ENCODE measurements at regions not wholly inside any gene's neighbourhood (a gene's known extent, or its start where the extent isn't known, plus 50 kb on each side); places are given as distances from the start of the nearest gene placed in this dataset.
"Not testable (repeated sequence)": the region's sequence is repeated elsewhere in the genome, so short reads cannot be mapped to it uniquely, and the experiment has no call there.

DNA sequence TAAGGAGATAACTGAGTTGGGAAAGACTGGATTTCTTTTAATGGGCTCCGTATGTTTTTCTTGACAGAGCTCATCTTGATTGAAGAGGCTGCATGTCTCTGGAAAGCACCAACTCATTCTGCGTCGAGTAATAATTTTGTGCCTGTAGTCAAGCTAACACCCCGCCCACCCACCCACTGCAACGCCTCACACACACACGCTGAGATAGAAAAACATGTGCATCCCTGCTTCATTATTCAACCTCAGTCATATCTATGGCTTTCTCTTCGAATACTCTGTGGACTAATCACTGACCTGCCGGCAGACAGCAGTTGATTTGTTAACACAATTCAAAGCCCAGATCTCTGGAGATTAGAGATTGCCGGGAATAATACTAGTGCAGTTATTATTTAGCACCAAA is 220.2 kb upstream of the TOM1L1 start:
- H3K27me3 ChIP-seq (ENCODE audit: control insufficient read depth, insufficient read depth, low read length) = no peaks in the 10 kb centered on the region
- 0 out of 2 replicates have a peak, but pooled peaks cover under 1% of the 10 kb centered on the region for H3K9me3 ChIP-seq (ENCODE audit: control insufficient read depth, insufficient read depth, low read depth, low read length)
- no peak overlapping the region for H3K27ac ChIP-seq (ENCODE audit: low read depth, low read length)
- no peak overlapping the region for H3K4me3 ChIP-seq (ENCODE audit: low read depth, low read length)
- no peaks in the 10 kb centered on the region for H3K36me3 ChIP-seq (ENCODE audit: control insufficient read depth, insufficient read depth, low read length)
- H3K9ac ChIP-seq (ENCODE audit: low read length) = no peak overlapping the region
- H3K4me1 ChIP-seq (ENCODE audit: control insufficient read depth, insufficient read depth, low read length) = no peaks in the 10 kb centered on the region

DNA sequence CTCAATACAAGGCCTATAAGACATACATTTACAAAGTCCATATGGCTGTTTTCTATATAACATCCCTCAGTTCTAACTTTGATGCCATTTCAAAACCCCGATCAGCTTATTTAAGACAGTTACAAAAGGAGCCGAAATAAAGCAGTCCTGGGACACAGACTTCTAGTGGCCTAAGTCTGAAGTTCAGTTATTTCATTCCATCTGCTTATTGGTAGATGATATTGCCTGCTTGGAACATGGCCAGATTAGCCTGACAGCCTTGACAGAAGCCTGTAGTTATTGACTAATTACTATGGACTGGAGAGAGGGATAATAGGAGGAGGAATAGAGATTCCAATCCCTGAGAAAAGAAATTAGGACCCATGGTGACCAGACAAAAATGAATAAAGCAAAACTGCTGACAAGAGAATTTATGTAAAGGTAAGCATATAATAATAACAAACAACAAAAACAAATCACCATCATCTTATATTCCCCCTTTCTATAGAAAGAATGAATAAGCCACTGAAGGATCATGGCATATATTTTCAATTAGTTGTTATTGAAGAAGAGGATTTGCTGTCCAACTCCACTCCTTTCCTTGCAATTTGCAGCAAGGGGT is 206.3 kb upstream of the TOM1L1 start:
- H3K27ac ChIP-seq (ENCODE audit: low read depth, low read length) = no peak overlapping the region
- H3K27me3 ChIP-seq (ENCODE audit: control insufficient read depth, insufficient read depth, low read length) = no peaks in the 10 kb centered on the region
- H3K4me3 ChIP-seq (ENCODE audit: low read depth, low read length) = no peak overlapping the region
- H3K36me3 ChIP-seq (ENCODE audit: control insufficient read depth, insufficient read depth, low read length) = no peaks in the 10 kb centered on the region
- H3K9ac ChIP-seq (ENCODE audit: low read length) = no peak overlapping the region
- no peaks in the 10 kb centered on the region for H3K4me1 ChIP-seq (ENCODE audit: control insufficient read depth, insufficient read depth, low read length)
- H3K9me3 ChIP-seq (ENCODE audit: control insufficient read depth, insufficient read depth, low read depth, low read length) = no peaks in the 10 kb centered on the region

DNA sequence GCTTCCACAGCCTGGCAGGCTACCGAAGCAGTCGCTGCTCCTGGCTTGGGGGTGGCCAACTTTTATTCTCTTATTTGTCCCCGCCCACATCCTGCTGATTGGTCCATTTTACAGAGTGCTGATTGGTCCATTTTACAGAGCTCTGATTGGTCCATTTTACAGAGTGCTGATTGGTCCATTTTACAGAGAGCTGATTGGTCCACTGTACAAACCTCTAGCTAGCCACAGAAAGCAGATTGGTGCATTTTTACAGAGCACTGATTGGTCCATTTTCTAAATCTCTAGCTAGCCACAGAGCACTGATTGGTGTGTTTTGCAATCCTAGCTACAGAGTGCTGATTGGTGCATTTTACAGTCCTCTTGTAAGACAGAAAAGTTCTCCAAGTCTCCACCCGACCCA is 187.9 kb upstream of the TOM1L1 start:
- not testable (repeated sequence) for H3K9me3 ChIP-seq (ENCODE audit: control insufficient read depth, insufficient read depth, low read depth, low read length); H3K4me1 ChIP-seq (ENCODE audit: control insufficient read depth, insufficient read depth, low read length); H3K27me3 ChIP-seq (ENCODE audit: control insufficient read depth, insufficient read depth, low read length); H3K36me3 ChIP-seq (ENCODE audit: control insufficient read depth, insufficient read depth, low read length); H3K9ac ChIP-seq (ENCODE audit: low read length); H3K4me3 ChIP-seq (ENCODE audit: low read depth, low read length); H3K27ac ChIP-seq (ENCODE audit: low read depth, low read length)

- Histone ChIP-seq H3K36me3 (ENCODE audit: control insufficient read depth, insufficient read depth, low read length) (no peaks in the 10 kb centered on the region), H3K4me1 (ENCODE audit: control insufficient read depth, insufficient read depth, low read length) (no peaks in the 10 kb centered on the region), H3K4me3 (ENCODE audit: low read depth, low read length) (no peak overlapping the region), H3K9me3 (ENCODE audit: control insufficient read depth, insufficient read depth, low read depth, low read length) (no peaks in the 10 kb centered on the region), H3K9ac (ENCODE audit: low read length) (no peak overlapping the region), H3K27ac (ENCODE audit: low read depth, low read length) (no peak overlapping the region), H3K27me3 (ENCODE audit: control insufficient read depth, insufficient read depth, low read length) (no peaks in the 10 kb centered on the region)
These were observed 182.4 kb upstream of the TOM1L1 start for GRCh38 chr17:54718286-54718685.

DNA sequence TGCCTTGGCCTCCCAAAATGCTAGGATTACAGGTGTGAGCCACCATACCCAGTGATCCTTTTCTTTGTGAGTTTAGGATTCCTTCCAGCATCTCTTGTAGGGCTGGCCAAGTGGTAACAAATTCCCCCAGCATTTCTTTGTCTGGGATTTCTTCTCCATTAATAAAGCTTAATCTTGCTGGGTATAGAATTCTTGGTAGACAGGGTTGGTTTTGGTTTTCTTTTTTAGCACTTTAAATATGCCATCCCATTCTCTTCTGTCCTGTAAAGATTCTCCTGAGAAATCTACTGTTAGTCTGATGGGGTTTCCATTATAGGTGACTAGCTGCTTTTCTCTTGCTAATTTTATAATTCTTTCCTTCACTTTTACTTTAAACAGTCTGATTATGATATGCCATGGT is 173.0 kb upstream of the TOM1L1 start:
- H3K36me3 ChIP-seq (ENCODE audit: control insufficient read depth, insufficient read depth, low read length) = no peaks in the 10 kb centered on the region
- no peak overlapping the region for H3K4me3 ChIP-seq (ENCODE audit: low read depth, low read length)
- no peak overlapping the region for H3K27ac ChIP-seq (ENCODE audit: low read depth, low read length)
- H3K9ac ChIP-seq (ENCODE audit: low read length) = no peak overlapping the region
- peaks cover 48% of the 10 kb centered on the region for H3K9me3 ChIP-seq (ENCODE audit: control insufficient read depth, insufficient read depth, low read depth, low read length)
- no peaks in the 10 kb centered on the region for H3K4me1 ChIP-seq (ENCODE audit: control insufficient read depth, insufficient read depth, low read length)
- no peaks in the 10 kb centered on the region for H3K27me3 ChIP-seq (ENCODE audit: control insufficient read depth, insufficient read depth, low read length)

DNA sequence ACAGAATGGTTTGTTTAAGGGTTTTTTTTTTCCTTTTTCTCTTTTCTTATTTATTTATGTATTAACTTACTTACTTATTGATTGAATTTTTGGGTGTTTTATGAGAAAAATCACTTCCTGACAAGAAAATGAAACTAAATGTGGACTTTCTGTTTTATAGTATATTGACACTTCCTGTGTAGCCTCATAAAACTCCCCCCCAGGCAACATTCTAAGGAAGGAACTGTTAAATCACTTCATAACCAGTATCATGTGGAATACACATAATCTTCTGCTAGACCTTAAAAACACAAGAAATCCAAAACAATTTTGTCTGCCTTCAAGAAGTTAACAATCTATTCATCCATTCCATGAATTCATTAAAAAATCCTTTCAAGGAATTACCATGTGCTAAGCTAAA is 164.1 kb upstream of the TOM1L1 start:
- peaks cover 12% of the 10 kb centered on the region; the same call in 1 of the 2 replicates for H3K9me3 ChIP-seq (ENCODE audit: control insufficient read depth, insufficient read depth, low read depth, low read length)
- no peak overlapping the region for H3K9ac ChIP-seq (ENCODE audit: low read length)
- H3K27ac ChIP-seq (ENCODE audit: low read depth, low read length) = no peak overlapping the region
- H3K4me1 ChIP-seq (ENCODE audit: control insufficient read depth, insufficient read depth, low read length) = no peaks in the 10 kb centered on the region
- H3K36me3 ChIP-seq (ENCODE audit: control insufficient read depth, insufficient read depth, low read length) = no peaks in the 10 kb centered on the region
- H3K4me3 ChIP-seq (ENCODE audit: low read depth, low read length) = no peak overlapping the region
- no peaks in the 10 kb centered on the region for H3K27me3 ChIP-seq (ENCODE audit: control insufficient read depth, insufficient read depth, low read length)

GRCh38 chr17:54738496-54738895 is 162.2 kb upstream of the TOM1L1 start:
- H3K9me3 ChIP-seq (ENCODE audit: control insufficient read depth, insufficient read depth, low read depth, low read length) = 0 out of 2 replicates have a peak, but pooled peaks cover 4% of the 10 kb centered on the region
- H3K27me3 ChIP-seq (ENCODE audit: control insufficient read depth, insufficient read depth, low read length) = no peaks in the 10 kb centered on the region
- no peaks in the 10 kb centered on the region for H3K36me3 ChIP-seq (ENCODE audit: control insufficient read depth, insufficient read depth, low read length)
- no peak overlapping the region for H3K9ac ChIP-seq (ENCODE audit: low read length)
- no peak overlapping the region for H3K4me3 ChIP-seq (ENCODE audit: low read depth, low read length)
- no peaks in the 10 kb centered on the region for H3K4me1 ChIP-seq (ENCODE audit: control insufficient read depth, insufficient read depth, low read length)
- H3K27ac ChIP-seq (ENCODE audit: low read depth, low read length) = no peak overlapping the region

GRCh38 chr17:54744750-54745149 is 155.9 kb upstream of the TOM1L1 start:
- Histone ChIP-seq H3K36me3 (ENCODE audit: control insufficient read depth, insufficient read depth, low read length) (no peaks in the 10 kb centered on the region; the same call in 1 of the 2 replicates), H3K27me3 (ENCODE audit: control insufficient read depth, insufficient read depth, low read length) (no peaks in the 10 kb centered on the region), H3K9ac (ENCODE audit: low read length) (no peak overlapping the region), H3K27ac (ENCODE audit: low read depth, low read length) (no peak overlapping the region), H3K4me1 (ENCODE audit: control insufficient read depth, insufficient read depth, low read length) (no peaks in the 10 kb centered on the region), H3K9me3 (ENCODE audit: control insufficient read depth, insufficient read depth, low read depth, low read length) (peaks cover 30% of the 10 kb centered on the region), H3K4me3 (ENCODE audit: low read depth, low read length) (no peak overlapping the region)

DNA sequence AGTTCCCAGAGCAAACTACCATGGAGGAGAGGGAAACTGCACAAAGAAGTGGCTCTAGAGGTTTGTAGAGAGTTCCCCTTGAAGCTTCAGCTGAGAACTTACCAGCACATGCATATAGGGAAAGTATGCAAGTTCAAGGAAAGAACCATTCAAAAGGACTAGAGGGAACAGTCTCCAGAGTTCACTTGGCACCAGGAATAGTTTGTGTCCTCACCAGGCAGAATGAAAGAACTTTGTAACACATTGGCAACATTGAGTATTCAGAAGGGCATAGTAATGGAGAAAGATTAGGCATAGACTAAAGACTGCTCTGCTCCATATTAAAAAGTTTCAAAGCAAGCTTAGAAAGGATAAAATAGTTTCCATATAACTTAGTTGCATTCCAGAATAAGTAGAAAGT is 155.4 kb upstream of the TOM1L1 start:
- Histone ChIP-seq H3K9me3 (ENCODE audit: control insufficient read depth, insufficient read depth, low read depth, low read length) (peaks cover 30% of the 10 kb centered on the region), H3K9ac (ENCODE audit: low read length) (no peak overlapping the region), H3K4me1 (ENCODE audit: control insufficient read depth, insufficient read depth, low read length) (no peaks in the 10 kb centered on the region), H3K36me3 (ENCODE audit: control insufficient read depth, insufficient read depth, low read length) (no peaks in the 10 kb centered on the region; the same call in 1 of the 2 replicates), H3K27me3 (ENCODE audit: control insufficient read depth, insufficient read depth, low read length) (no peaks in the 10 kb centered on the region), H3K27ac (ENCODE audit: low read depth, low read length) (no peak overlapping the region), H3K4me3 (ENCODE audit: low read depth, low read length) (no peak overlapping the region)

DNA sequence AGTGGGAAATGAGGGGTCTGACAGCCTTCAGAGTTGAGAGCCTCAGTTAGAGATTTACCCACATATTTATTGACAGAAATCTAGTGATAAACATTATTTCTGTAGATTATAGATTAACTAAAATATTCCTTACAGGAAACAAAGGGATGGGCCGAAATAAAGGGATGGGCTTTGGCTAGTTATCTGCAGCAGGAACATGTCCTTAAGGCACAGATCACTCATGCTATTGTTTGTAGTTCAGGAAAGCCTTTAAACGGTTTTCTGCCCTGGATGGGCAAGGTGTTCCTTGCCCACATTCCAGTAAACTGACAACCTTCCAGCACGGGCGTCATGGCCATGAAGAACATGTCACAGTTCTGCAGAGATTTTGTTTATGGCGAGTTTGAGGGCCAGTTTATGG is 154.8 kb upstream of the TOM1L1 start:
- Histone ChIP-seq H3K9me3 (ENCODE audit: control insufficient read depth, insufficient read depth, low read depth, low read length) (peaks cover 30% of the 10 kb centered on the region), H3K36me3 (ENCODE audit: control insufficient read depth, insufficient read depth, low read length) (no peaks in the 10 kb centered on the region; the same call in 1 of the 2 replicates), H3K4me3 (ENCODE audit: low read depth, low read length) (no peak overlapping the region), H3K9ac (ENCODE audit: low read length) (no peak overlapping the region), H3K27ac (ENCODE audit: low read depth, low read length) (no peak overlapping the region), H3K4me1 (ENCODE audit: control insufficient read depth, insufficient read depth, low read length) (no peaks in the 10 kb centered on the region), H3K27me3 (ENCODE audit: control insufficient read depth, insufficient read depth, low read length) (no peaks in the 10 kb centered on the region)

- no peak overlapping the region for H3K4me3 ChIP-seq (ENCODE audit: low read depth, low read length)
- no peaks in the 10 kb centered on the region for H3K4me1 ChIP-seq (ENCODE audit: control insufficient read depth, insufficient read depth, low read length)
- no peak overlapping the region for H3K9ac ChIP-seq (ENCODE audit: low read length)
- H3K36me3 ChIP-seq (ENCODE audit: control insufficient read depth, insufficient read depth, low read length) = no peaks in the 10 kb centered on the region; the same call in 1 of the 2 replicates
- no peaks in the 10 kb centered on the region for H3K27me3 ChIP-seq (ENCODE audit: control insufficient read depth, insufficient read depth, low read length)
- peaks cover 28% of the 10 kb centered on the region for H3K9me3 ChIP-seq (ENCODE audit: control insufficient read depth, insufficient read depth, low read depth, low read length)
- H3K27ac ChIP-seq (ENCODE audit: low read depth, low read length) = no peak overlapping the region
These were observed 151.5 kb upstream of the TOM1L1 start for GRCh38 chr17:54749157-54749556.

DNA sequence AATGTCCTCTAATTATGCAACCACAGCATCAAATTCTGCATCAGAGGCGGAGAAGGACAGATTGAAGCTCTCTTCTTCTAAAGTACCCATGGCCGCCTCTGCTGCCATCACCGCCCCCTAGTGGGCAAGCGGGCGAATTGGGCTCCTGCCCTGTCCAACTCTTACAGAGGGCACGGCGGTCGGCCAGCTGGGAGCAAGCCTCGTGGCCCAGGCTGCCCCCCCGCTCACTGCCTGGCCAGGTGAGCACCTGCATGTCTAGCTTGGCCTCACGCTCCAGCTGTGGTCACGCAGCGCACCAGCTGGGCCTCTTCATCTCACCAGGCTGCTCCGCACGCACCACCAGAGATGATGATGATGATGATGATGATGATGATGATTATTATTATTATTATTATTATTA is 146.1 kb upstream of the TOM1L1 start:
- H3K27ac ChIP-seq (ENCODE audit: low read depth, low read length) = no peak overlapping the region
- no peaks in the 10 kb centered on the region for H3K27me3 ChIP-seq (ENCODE audit: control insufficient read depth, insufficient read depth, low read length)
- no peaks in the 10 kb centered on the region for H3K9me3 ChIP-seq (ENCODE audit: control insufficient read depth, insufficient read depth, low read depth, low read length)
- no peak overlapping the region for H3K9ac ChIP-seq (ENCODE audit: low read length)
- H3K4me3 ChIP-seq (ENCODE audit: low read depth, low read length) = no peak overlapping the region
- H3K36me3 ChIP-seq (ENCODE audit: control insufficient read depth, insufficient read depth, low read length) = no peaks in the 10 kb centered on the region
- no peaks in the 10 kb centered on the region for H3K4me1 ChIP-seq (ENCODE audit: control insufficient read depth, insufficient read depth, low read length)
